Breast epithelium (tissue), 3 donors: ENCODE measurements at regions not wholly inside any gene's neighbourhood (a gene's known extent, or its start where the extent isn't known, plus 50 kb on each side); places are given as distances from the start of the nearest gene placed in this dataset.

Experiments
- CTCF ChIP-seq, 3 donors: fragments of 450-650 bp; IDR thresholded peaks; one replicate each; pipeline ENCODE4 v1.5.1; 2016 to 2017; ENCODE audit warnings: antibody characterized with exemption in 3 of 3, mild to moderate bottlenecking in 3 of 3, moderate library complexity in 3 of 3
- POLR2AphosphoS5 ChIP-seq, 3 donors: sonication (generic); formaldehyde crosslinking; IDR thresholded peaks; one replicate each; pipeline ENCODE4 v1.6.1; 2017; ENCODE audit warnings: antibody characterized with exemption in 3 of 3

DNA sequence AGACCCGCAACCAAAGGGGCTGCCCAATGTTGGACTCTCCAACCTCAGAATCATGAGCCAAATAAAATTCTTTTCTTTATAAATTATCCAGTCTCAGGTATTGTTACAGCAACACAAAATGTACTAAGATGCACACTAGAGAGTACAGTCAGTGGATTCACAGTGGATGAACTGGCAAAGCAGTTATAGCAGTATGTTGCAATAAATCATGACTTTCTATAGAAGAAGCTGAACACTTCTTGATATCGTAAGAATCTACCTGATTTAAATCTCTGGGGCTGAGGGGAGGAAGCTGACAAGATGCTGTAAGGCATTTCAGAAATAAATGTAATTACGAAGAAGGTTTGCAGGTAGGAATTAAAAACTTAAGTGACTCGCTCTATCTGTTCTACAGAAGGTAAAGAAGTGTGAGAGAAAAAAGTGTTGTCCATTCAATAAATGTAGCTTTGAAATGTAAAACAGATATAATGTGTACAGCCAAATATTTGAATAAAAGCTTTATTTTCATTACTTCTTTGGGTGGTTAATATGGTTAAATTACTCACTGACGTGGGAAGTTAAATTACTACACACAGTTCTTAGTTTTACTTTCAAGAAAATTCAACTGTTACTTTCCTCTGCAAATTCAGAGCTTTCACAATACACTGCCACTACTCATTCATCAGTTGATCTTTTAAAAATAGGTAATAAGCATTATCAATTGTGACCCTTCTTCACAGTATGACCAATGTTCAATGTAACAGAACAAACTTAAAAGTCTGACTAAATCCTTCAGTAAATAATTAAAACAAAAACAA is 439.1 kb downstream of the SHQ1 start:
- TF ChIP-seq CTCF (IDR thresholded peaks at IDR 0.05): no peak
- no peak for TF ChIP-seq POLR2AphosphoS5 (IDR thresholded peaks at IDR 0.05)
